Astrocyte (in vitro differentiated cells and primary cell): ENCODE measurements at regions not wholly inside any gene's neighbourhood (a gene's known extent, or its start where the extent isn't known, plus 50 kb on each side); places are given as distances from the start of the nearest gene placed in this dataset.

Source experiments
- DNase-seq: peaks from one replicate; pipeline ENCODE4 v3.0.0-alpha.2; 2010; ENCODE audit warnings: low read depth
- FAIRE-seq: peaks from 2 replicates; lab custom pipeline; 2011; peaks lifted over from hg19 to GRCh38; lab: Jason Lieb, UNC
- H2AFZ ChIP-seq: 2 replicates; pipeline ENCODE4 v1.6.0; 2012; ENCODE audit warnings: low read depth, low read length, inconsistent platforms
- H3K27ac ChIP-seq: 2 replicates; pipeline ENCODE4 v1.5.1; 2011; ENCODE audit warnings: low read depth, low read length, inconsistent platforms
- H3K27me3 ChIP-seq: 2 replicates; pipeline ENCODE4 v1.6.0; 2011; ENCODE audit warnings: low read length, inconsistent platforms; ENCODE audit not compliant: insufficient read depth
- H3K36me3 ChIP-seq: 2 replicates; pipeline ENCODE4 v1.5.1; 2011; ENCODE audit warnings: low read length, inconsistent platforms; ENCODE audit not compliant: insufficient read depth
- H3K4me1 ChIP-seq: 2 replicates; pipeline ENCODE4 v1.5.1; 2011; ENCODE audit warnings: low read length, inconsistent platforms; ENCODE audit not compliant: insufficient read depth
- H3K4me2 ChIP-seq: 2 replicates; pipeline ENCODE4 v1.6.0; 2012; ENCODE audit warnings: low read length, inconsistent platforms
- H3K4me3 ChIP-seq: 2 replicates; pipeline ENCODE4 v1.5.1; 2011; ENCODE audit warnings: low read depth, mild to moderate bottlenecking, low read length, inconsistent platforms; ENCODE audit not compliant: insufficient read depth
- H3K79me2 ChIP-seq: 2 replicates; pipeline ENCODE4 v1.6.0; 2012; ENCODE audit warnings: mild to moderate bottlenecking, low read length, inconsistent platforms; ENCODE audit not compliant: insufficient read depth
- H3K9ac ChIP-seq: 2 replicates; pipeline ENCODE4 v1.6.0; 2012; ENCODE audit warnings: mild to moderate bottlenecking, low read length, inconsistent platforms
- H3K9me3 ChIP-seq: 2 replicates; pipeline ENCODE4 v1.5.1; 2012; ENCODE audit warnings: low read depth, mild to moderate bottlenecking, low read length, inconsistent platforms; ENCODE audit not compliant: insufficient read depth
- H4K20me1 ChIP-seq: 2 replicates; pipeline ENCODE4 v1.6.0; 2012; ENCODE audit warnings: low read length, inconsistent platforms; ENCODE audit not compliant: insufficient read depth
- H3K27ac Mint-ChIP-seq: one replicate; pipeline ENCODE4 v1.8.0; 2021; ENCODE audit warnings: mild to moderate bottlenecking, mixed read lengths; ENCODE audit not compliant: unreplicated experiment
- H3K27me3 Mint-ChIP-seq: one replicate; pipeline ENCODE4 v1.8.0; 2021; ENCODE audit warnings: low read depth, mixed read lengths; ENCODE audit not compliant: unreplicated experiment
- H3K36me3 Mint-ChIP-seq: one replicate; pipeline ENCODE4 v1.8.0; 2021; ENCODE audit warnings: low read depth, mixed read lengths; ENCODE audit not compliant: unreplicated experiment
- H3K4me1 Mint-ChIP-seq: one replicate; pipeline ENCODE4 v1.8.0; 2021; ENCODE audit warnings: low read depth, mixed read lengths; ENCODE audit not compliant: unreplicated experiment
- H3K4me3 Mint-ChIP-seq: one replicate; pipeline ENCODE4 v1.8.0; 2021; ENCODE audit warnings: mild to moderate bottlenecking, moderate library complexity, mixed read lengths; ENCODE audit not compliant: unreplicated experiment
- H3K9me3 Mint-ChIP-seq: one replicate; pipeline ENCODE4 v1.8.0; 2021; ENCODE audit warnings: mild to moderate bottlenecking, mixed read lengths; ENCODE audit not compliant: unreplicated experiment
- CTCF ChIP-seq: IDR thresholded peaks from 2 replicates; pipeline ENCODE4 v1.5.1; 2011; ENCODE audit warnings: low read depth, mild to moderate bottlenecking, inconsistent platforms, low read length, moderate library complexity; ENCODE audit not compliant: insufficient read depth
- EZH2 ChIP-seq: IDR thresholded peaks from 2 replicates; pipeline ENCODE4 v1.6.1; 2012; ENCODE audit warnings: mild to moderate bottlenecking, low read length, inconsistent platforms; ENCODE audit not compliant: insufficient read depth

DNA sequence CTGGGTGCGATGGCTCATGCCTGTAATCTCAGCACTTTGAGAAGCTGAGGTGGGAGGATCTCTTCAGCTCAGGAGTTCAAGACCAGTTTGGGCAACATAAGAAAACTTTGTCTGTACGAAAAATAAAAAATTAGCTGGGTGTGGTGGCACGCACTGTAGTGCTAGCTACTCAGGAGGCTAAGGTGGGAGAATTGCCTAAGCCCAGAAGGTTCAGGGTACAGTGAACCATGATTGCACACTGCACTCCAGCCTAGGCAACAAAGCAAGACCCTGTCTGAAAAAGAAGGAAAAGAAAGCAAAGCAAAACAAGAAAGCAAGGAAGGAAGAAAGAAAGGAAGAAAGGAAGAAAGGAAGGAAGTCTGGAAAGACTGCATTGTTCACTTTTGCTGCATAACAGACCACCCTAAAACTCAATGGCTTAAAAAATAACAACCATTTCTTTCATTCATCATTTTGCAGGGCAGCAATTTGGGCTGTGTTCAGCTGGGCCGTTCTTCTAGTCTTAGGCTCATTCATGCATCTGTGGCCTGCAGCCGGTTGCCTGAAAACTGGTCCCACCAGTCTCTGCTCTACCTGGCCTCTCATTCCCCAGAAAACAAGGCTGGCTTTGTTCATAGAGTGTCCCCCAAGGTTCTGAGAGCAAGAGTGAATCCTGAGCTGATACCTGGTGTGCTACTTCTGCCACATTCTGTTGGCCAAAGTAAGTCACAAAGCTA, 82.4 kb upstream of the MIER3 start:
- Histone ChIP-seq H3K9ac (no peak overlapping the region), H3K79me2 (no peaks in the 10 kb centered on the region), H3K4me3 (no peak overlapping the region), H3K27me3 (no peaks in the 10 kb centered on the region), H3K9me3 (no peaks in the 10 kb centered on the region), H3K36me3 (no peaks in the 10 kb centered on the region), H3K27ac (no peak overlapping the region), H3K4me1 (no peaks in the 10 kb centered on the region), H2AFZ (no peak overlapping the region), H3K4me2 (no peak overlapping the region), H4K20me1 (no peaks in the 10 kb centered on the region)
- H3K27me3 Mint-ChIP-seq = peaks cover 2% of the 10 kb centered on the region
- no peaks in the 10 kb centered on the region for H3K4me1 Mint-ChIP-seq
- no peak for FAIRE-seq
- H3K27ac Mint-ChIP-seq = no peak overlapping the region
- no peaks in the 10 kb centered on the region for H3K9me3 Mint-ChIP-seq
- no peak overlapping the region for H3K4me3 Mint-ChIP-seq
- TF ChIP-seq EZH2 = no peak
- no peak for TF ChIP-seq CTCF
- no peak for DNase-seq
- H3K36me3 Mint-ChIP-seq = no peaks in the 10 kb centered on the region

DNA sequence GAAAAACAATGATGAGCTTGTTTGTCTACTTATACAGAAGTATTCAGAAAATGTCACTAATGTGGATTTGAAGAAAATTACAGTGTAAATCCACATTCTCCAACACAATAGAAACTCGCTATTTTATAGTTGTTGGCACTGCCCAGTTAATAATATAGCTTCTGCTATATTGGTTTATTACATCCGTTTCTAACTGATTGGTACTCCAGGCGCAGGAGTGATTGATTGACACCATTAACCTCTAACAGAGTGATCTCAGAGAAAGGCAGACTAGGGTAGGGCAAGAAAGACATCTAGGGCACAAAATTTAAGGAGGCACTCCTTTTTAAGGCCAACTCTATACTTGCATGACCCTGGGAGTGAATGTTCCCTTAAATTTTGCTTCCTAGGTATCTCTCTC, 84.0 kb upstream of the MIER3 start:
- H2AFZ ChIP-seq = no peak overlapping the region
- no peaks in the 10 kb centered on the region for H3K36me3 ChIP-seq
- H3K4me1 Mint-ChIP-seq = no peaks in the 10 kb centered on the region
- TF ChIP-seq EZH2 = no peak
- TF ChIP-seq CTCF = no peak
- no peaks in the 10 kb centered on the region for H4K20me1 ChIP-seq
- no peaks in the 10 kb centered on the region for H3K4me1 ChIP-seq
- DNase-seq (no peak), FAIRE-seq (no peak)
- H3K9me3 Mint-ChIP-seq = no peaks in the 10 kb centered on the region
- H3K4me2 ChIP-seq = no peak overlapping the region
- H3K27ac Mint-ChIP-seq = no peak overlapping the region
- H3K27ac ChIP-seq = no peak overlapping the region
- H3K27me3 ChIP-seq = no peaks in the 10 kb centered on the region
- H3K27me3 Mint-ChIP-seq = peaks cover 2% of the 10 kb centered on the region
- H3K36me3 Mint-ChIP-seq = no peaks in the 10 kb centered on the region
- H3K4me3 Mint-ChIP-seq = no peak overlapping the region
- no peaks in the 10 kb centered on the region for H3K9me3 ChIP-seq
- no peak overlapping the region for H3K4me3 ChIP-seq
- H3K79me2 ChIP-seq = no peaks in the 10 kb centered on the region
- H3K9ac ChIP-seq = no peak overlapping the region

DNA sequence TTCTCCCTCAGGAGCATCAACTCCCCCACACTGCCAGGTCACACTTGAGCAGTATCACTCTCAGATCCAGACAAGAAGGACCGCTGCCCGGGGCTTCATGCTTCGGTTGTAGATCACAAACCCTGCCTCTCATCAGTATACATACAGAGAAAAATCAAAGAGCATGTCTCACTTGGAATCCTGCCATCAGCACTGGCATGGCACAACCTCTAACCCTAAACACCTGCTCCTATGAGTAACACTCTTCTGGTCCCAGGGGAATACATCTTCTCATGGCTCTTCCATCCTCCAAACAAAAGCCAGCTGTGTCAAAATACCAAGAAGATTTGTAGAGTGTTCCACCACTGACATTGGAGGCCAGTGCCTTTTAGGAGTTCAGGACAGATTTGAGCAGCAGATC, 84.8 kb upstream of the MIER3 start:
- DNase-seq (no peak), FAIRE-seq (no peak)
- no peaks in the 10 kb centered on the region for H3K36me3 ChIP-seq
- H3K9ac ChIP-seq = no peak overlapping the region
- H3K4me2 ChIP-seq = no peak overlapping the region
- Mint-ChIP-seq H3K36me3 (no peaks in the 10 kb centered on the region), H3K9me3 (no peaks in the 10 kb centered on the region), H3K27ac (no peak overlapping the region), H3K4me1 (no peaks in the 10 kb centered on the region), H3K4me3 (no peak overlapping the region), H3K27me3 (peaks cover 2% of the 10 kb centered on the region)
- no peak overlapping the region for H3K4me3 ChIP-seq
- TF ChIP-seq CTCF = no peak
- no peak for TF ChIP-seq EZH2
- H3K79me2 ChIP-seq = no peaks in the 10 kb centered on the region
- no peaks in the 10 kb centered on the region for H3K9me3 ChIP-seq
- H3K27me3 ChIP-seq = no peaks in the 10 kb centered on the region
- no peaks in the 10 kb centered on the region for H3K4me1 ChIP-seq
- no peaks in the 10 kb centered on the region for H4K20me1 ChIP-seq
- no peak overlapping the region for H2AFZ ChIP-seq
- H3K27ac ChIP-seq = no peak overlapping the region
